ENCODE measurements at regions not wholly inside any gene's neighbourhood (a gene's known extent, or its start where the extent isn't known, plus 50 kb on each side); places are given as distances from the start of the nearest gene placed in this dataset.

DNA sequence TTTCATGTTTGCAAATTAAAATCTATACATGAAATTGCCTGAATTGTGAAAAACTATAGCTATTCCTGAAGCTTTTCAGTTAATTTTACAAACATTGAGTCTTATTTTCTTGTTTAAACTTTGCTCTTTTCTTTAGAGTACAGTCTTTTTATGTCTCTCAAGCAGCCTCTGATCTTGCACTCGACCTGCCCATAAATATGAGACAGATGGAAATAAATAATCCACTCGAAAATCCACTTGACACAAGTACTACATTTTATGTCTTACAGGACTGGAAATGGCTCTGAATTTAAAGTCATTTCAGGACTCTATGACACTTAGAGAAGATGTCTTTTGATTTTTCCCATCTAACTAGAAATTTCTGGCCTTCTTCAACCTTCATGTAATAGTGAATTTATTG is 283.8 kb downstream of the USP25 start:
- no peak for DNase-seq (ENCODE audit: low read depth in 2 of 2)

DNA sequence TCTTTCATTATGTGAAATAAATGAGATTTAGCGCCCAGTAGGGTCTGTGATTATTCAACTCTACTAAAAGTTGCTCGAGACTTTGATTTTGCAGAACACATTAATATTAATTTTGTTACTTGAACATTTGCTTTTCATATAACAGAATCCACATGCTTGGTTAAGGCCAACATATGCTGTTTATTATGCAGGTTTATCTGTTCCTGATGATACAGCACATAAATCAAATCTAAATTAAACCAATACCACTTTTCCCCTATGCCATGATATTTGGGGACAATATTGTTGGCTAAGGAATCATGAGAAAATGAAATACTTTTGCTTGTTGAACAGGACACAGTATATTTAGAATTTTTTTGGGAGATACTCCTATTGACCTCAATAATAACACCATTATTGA is 291.1 kb downstream of the USP25 start:
- no peak for DNase-seq (ENCODE audit: low read depth in 2 of 2)

DNA sequence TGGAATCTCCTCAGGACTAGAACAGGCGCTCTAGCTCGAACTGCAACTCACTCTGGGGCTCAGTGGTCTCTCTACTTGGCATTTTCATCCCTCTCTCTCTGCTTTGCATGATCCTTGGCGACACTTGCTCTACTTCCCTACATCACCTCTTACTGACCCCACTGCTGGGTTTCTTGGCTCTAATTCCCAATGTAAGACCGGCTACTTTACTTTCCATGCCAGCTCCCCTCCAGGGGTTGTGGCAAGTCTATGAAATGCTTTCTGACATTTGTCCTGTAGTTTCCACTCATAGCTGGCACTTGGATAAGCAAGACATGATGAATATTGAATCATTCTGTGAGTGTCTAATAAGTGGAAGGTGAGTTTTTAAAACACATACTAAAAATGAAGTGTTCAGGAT is 292.3 kb downstream of the USP25 start:
- DNase-seq (ENCODE audit: low read depth in 2 of 2) = no peak

GRCh38 chr21:16022921-16023320 is 293.1 kb downstream of the USP25 start:
- no peak for DNase-seq (ENCODE audit: low read depth in 2 of 2)

DNA sequence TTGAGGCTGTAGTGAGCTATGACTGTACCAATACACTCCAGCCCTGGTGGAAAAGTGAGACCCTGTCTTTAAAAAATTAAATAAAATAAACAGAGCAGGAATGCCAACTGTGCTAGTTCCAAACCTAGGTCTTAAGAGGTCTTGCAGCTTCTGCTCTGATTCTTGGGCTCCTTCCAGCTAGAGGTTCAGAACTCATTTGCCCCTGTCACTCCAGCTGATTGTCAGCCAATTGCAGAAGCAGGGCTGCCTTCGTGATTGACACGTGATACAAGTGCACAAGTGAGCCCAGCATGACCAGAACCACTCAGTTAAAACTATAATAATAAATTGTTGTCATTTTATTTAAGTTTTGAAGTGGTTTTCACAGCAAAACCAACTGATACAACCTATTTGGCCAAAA is 298.4 kb downstream of the USP25 start:
- no peak for DNase-seq (ENCODE audit: low read depth in 2 of 2)

DNA sequence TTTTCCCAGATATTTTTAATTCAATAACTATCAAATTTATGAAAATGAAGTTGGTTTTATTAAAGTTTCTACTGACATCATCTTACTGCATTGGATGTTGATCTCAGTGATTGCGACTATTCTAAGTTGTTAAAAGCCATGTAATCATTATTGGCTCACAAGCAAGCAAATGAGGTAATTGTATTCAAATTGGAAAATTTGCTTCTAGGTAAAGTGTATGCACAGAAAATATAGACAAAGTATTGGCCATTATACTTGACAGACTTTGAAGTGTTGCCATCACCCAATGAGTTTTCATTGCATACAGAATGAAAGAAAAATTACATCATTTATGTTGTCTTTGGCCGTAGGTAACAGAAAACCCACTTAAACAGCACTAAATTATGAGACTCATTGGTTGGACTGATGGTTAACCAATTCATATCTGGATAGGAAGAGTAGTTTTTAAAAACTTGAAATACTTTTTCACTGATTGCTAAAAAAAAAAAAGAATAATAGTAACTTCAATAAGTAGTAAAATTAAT is 299.2 kb downstream of the USP25 start:
- no peak for DNase-seq (ENCODE audit: low read depth in 2 of 2)

- no peak for DNase-seq (ENCODE audit: low read depth in 2 of 2)
Observed at GRCh38 chr21:16033193-16033592, 303.4 kb downstream of the USP25 start.

DNA sequence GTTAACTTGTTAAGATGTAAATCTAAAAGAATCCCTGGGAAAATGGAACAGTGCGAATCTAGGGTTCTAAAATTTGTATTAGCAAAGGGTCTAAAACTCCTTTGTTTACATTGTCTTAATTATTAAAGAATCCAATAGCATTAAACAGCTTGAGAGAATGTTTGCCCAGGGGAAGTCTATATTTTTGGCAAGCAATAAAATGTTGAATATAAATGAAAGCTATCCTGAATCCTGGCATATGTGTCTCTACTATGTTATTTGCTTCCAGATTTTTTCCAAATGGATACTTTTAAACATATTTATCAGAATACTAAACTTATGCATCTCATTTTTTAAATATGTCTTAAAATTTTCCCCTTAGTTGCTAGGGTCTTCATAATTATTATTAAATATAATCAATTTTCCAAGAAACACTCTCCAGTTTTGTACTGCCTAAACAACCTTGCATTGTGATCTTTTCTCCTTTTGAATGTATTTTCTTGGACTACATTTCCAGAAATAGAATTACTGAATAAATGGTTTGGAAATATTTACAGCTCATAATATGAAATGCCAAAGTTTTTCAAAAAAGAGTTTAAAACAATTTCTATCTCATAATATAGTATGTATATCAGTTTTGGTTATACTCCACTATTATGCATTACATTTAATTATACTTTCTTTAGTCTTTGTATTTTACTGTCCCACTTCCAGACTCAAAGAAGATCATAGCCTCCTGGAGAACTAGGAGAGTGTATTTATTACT is 304.8 kb downstream of the USP25 start:
- no peak for DNase-seq (ENCODE audit: low read depth in 2 of 2)

- no peak for DNase-seq (ENCODE audit: low read depth in 2 of 2)
Observed at GRCh38 chr21:16037421-16037955, 307.7 kb downstream of the USP25 start.

- no peak for DNase-seq (ENCODE audit: low read depth in 2 of 2)
Observed at GRCh38 chr21:16040601-16041000, 310.8 kb downstream of the USP25 start.

DNA sequence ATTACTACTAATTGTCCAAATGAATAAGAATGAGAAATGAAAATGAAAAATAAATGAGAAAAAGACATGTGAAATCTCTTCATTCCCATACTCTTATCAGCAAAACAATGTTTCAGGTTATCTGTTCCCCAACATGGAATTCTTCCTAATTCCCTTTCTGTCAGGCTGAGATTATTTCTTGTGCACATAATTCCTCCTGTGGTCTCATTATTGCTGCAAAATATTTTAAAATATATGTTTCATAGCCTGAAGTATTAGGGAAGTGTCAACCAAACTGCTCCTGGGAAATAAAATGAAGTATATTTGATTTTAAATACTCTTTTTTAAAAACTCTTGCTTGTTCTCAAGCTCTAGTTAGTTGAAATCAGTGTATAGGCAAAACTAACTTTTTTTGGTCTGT is 314.9 kb downstream of the USP25 start:
- no peak for DNase-seq (ENCODE audit: low read depth in 2 of 2)

DNA sequence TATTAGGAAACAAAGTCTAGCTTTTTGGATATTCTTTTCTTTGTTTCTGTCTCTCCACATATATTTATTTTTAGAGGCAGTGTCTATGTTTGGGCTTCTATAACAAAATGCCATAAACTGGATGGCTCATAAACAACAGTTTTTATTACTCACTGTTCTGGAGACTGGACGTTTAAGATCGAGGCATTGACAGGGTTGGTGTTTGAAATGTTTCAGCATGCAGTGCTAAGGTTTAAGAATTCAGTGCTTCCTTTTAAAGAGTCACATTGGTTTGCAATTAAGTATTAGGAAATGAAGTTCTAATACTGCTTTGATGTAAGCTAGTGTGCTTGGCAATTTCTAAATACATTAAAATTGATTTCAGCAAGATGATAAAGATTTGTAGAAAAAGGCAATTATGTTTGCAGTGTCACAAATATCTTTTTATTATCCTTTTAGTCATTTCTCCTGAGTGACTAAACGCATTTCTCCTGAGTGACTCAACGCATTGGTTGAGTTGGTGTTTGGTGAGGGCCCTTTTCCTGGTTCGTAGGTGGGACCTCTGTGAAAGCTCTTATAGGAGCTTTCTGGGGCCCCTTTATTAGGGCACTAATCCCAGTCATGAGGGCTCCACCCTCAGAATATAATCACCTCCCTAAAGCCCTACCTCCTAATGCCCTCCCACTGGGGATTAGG is 317.0 kb downstream of the USP25 start:
- no peak for DNase-seq (ENCODE audit: low read depth in 2 of 2)

DNA sequence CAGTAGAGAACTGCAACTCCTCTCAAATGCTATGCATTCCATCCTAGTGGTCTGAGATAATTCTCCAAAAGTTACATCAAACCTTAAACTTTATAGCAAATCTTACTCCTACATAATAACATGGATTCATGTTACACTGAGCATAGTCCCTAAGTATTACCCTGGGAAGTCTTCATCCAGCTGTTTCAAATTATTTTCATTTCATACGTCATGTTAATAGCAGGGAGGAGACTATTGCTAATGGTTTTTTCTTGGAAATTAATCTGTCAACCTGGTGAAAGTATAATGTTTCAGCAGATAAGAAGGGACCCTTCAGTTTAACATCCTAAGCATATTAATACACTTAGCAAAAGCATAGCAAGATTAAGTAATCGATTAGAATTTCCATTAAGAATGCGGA is 318.1 kb downstream of the USP25 start:
- DNase-seq (ENCODE audit: low read depth in 2 of 2) = no peak

GRCh38 chr21:16055014-16055413 is 325.2 kb downstream of the USP25 start:
- no peak for DNase-seq (ENCODE audit: low read depth in 2 of 2)

DNA sequence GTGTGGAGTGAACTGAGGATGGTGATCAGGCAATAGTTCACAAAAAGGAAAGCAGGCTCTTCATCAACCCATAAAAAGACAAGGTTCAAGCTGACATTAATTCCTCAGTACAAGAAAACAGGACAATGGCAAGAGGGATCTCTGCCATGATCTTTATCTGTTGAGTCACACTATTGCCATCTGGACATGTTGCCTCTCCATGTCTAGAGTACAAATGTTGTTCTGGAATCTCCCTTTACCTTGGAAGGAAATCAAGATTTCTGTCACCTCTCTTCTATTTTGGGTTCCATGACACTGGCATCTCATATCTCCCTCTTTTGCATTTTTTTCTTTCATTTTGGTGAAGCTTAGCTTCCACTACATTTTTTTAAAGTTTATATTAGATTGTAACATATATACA is 329.1 kb downstream of the USP25 start:
- DNase-seq (ENCODE audit: low read depth in 2 of 2) = no peak

DNA sequence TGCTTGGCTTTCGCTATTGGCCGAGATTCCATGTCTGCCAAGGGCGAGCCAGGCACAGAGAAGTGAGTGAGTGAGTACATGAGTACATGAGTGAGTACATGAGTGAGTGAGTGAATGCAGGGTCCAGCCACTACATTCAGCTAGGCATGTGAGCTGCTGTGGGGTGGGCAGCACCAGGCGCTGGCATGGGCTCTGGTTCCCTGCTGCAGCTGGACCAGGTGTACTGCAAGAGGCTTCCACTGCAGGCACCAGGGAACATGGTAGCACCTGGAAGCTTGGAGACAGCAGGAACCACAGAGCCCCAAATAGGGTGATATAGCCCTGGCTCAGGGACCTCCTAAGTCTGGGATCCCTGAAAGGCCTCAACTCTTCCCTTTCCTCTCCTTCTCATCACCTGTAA is 330.2 kb downstream of the USP25 start:
- DNase-seq (ENCODE audit: low read depth in 2 of 2) = no peak

DNA sequence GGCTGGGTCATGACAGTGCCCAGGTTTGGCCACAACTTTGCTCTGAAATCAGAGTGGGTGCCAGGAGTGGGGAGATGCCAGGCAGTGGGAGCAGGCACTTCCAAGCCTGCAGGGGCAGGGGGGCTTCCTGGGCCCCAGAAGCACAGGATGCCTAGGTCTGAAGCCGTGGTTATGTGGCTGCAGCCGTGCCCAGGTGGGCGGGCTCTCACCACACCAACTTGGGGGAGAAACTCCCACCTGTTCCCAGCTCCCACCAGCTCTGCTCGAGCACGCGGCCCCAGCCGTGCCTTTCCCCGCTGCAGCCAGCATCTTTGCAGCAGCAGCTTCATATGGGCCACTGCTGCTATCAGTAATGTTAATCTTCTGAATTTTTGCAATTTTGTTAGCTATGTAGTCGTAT is 331.4 kb downstream of the USP25 start:
- DNase-seq (ENCODE audit: low read depth in 2 of 2) = no peak

DNA sequence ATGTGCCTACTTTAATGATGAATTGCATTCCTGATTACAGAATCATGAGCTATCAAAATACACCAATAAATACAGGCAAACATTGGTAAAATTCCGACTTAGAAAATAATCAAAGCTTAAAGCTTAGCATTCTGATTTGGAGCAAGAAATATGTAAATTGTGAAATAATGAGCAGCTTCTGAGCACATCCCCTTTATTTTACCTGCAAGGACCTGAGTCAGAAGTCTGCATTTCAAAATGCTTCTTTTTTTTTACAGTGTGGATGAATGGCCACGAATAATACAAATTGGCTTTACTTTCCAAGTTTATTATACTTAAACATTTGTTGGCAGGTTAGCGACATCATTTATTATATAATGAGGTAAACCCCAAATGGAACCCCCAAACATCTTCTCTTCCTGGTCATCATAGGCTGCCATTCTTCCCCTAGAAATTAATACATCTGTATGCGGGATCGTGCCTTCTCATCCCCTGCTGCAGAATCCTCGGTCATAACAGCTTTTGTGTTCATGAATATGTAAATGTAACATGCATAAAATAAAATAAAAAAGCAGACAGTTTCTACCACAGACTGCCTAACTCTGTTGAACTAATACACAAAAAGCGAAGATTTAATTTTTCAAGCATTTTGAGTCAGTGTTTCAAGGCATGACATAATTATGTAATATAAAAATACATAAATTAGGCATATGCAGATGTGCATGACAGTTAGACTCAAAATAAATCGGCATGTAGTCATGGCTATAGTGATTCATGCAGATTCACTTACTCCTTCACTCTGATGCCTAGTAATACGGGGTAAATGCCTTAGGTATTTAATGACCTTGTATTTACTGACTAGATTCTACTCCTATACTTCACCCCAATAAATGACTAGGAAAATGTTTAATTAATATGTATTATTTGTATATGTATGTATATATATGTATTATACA is 339.7 kb downstream of the USP25 start:
- no peak for DNase-seq (ENCODE audit: low read depth in 2 of 2)

DNA sequence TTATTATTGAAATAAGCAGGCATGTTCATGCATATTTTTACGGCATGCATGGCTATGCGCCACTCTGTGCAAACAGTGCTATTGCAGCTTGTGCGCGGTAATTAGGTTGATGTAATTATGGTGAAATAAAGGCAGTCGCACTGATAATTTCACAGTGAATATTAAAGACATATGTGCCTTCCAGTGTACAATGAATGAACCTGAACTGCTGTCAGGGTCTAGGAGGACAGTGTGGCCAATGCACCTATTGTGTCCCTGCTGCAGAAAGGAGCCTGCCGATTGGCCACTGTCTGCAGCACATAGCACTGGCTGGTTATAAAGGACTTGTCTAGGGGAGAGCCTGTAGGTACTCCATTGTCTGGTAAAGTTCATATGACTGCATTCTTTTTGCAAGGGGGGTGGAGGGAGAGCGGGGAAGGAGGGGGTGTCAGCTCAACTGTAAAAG is 340.4 kb downstream of the USP25 start:
- DNase-seq (ENCODE audit: low read depth in 2 of 2) = no peak

DNA sequence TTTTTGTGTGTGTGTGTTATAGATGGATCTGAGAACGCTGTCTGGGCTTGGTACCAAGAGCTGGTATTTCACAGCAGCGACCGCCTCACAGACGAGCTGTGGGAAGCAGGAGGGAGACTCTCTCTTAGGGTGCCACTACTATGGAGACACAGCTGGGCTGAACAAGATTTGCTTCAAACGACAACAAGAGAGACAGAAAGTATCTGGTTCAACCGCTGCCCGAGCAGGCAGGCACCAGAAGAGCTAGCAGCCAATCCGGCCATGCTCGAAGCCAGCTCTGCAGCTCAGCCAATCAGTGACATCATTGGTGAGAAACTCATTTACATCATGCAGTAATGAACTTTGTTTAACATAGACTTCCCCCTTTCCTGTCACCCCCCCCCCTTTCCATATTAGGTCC is 341.3 kb downstream of the USP25 start:
- DNase-seq (ENCODE audit: low read depth in 2 of 2) = no peak

DNA sequence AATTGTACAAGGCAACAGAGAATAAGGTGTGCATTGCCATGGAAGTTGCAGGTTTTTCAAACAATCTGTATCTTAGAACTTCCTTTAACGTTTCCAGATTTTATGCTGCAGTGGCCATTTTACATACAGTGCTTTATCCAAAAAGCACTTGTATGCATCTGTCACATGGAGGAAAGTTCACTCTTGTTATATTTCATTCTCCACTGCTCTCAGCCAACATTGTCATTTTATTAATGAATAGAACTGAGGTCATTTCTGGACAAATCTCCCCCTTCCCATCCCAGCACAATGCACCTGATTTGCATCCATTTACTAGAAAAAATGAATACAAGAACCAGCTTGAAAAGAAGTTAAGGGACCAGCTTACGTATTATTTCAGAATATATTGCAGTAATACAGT is 342.0 kb downstream of the USP25 start:
- no peak for DNase-seq (ENCODE audit: low read depth in 2 of 2)

DNA sequence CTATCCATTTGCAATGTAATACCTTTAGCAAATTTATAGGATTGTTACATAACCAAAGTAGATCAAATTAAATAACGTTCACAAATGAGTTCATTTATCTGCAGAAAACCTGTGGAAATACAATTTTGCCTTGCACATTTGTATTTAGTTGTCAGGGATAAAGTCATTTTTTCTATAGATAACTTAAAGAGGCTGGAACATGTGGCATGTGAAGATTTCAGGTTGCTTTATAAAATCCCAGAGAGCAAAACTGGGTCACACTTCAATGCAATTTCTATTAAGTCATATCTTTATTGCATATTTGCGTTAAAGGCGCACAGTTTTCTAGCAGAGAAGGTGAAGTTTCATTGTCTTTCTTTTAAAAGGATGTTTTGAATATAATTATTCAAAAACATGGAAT is 342.4 kb downstream of the USP25 start:
- no peak for DNase-seq (ENCODE audit: low read depth in 2 of 2)

Measured in stimulated activated CD8-positive, alpha-beta memory T cell treated with anti-CD3 and anti-CD28 coated beads, Interleukin-2, amount 100 ng/mL, for 1 hour (primary cell).